Spleen (tissue), 7 donors: ENCODE measurements at regions not wholly inside any gene's neighbourhood (a gene's known extent, or its start where the extent isn't known, plus 50 kb on each side); places are given as distances from the start of the nearest gene placed in this dataset.
"Not testable (repeated sequence)": the region's sequence is repeated elsewhere in the genome, so short reads cannot be mapped to it uniquely, and the experiment has no call there.

Experiments used
- POLR2A ChIP-seq, 3 donors: fragments of 450-650 bp; IDR thresholded peaks; one replicate each; pipeline ENCODE4 v1.5.1; 2017; ENCODE audit warnings: antibody characterized with exemption in 3 of 3, mild to moderate bottlenecking in 1 of 3
- POLR2AphosphoS5 ChIP-seq, 3 donors: sonication (generic); formaldehyde crosslinking; IDR thresholded peaks; one replicate each; pipeline ENCODE4 v1.5.1; 2017; ENCODE audit warnings: antibody characterized with exemption in 3 of 3
- TF ChIP-seq, protein P1 (sequence below), 11 experiments: fragments of 200-600 bp in 7 of 11; fragments of 450-650 bp in 4 of 11; sonication (generic) in 4 of 11; IDR thresholded peaks in 8 of 11; conservative IDR thresholded peaks in 3 of 11; 1 replicate in 7 of 11; 2 replicates in 4 of 11; pipeline versions ENCODE4 v1.4.0 to v1.8.0; 2016 to 2021; ENCODE audit warnings: antibody characterized with exemption in 11 of 11, inconsistent platforms in 4 of 11, mild to moderate bottlenecking in 1 of 11
- donor health status: DM: no; HTN: no; CAD: no; lungs with moderate emphysema.
- donor health status: DM: no; HTN: no; CAD: no.
- donor health status: DM: no; HTN: no; CAD: no.

DNA sequence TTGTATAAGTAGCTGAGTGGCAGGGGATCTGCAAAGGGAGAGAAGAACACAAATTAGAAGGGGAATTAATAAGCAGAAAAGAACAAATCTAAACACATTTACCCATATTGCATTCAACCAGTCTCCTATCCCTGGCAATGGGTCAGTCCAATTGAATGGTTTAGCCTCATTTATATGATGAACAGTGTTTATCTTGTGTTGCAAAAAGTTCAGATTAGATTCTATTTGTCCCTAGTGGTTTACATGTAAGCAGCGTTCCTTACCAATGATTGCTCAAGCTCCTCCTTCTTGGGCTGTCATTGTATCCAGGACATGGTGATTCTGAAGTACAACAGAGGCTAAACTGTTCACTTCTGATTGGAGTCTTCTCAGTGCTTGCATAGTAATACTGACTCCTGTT lies 49.9 kb upstream of the SLC8A3 start:
- TF ChIP-seq, protein P1, sequence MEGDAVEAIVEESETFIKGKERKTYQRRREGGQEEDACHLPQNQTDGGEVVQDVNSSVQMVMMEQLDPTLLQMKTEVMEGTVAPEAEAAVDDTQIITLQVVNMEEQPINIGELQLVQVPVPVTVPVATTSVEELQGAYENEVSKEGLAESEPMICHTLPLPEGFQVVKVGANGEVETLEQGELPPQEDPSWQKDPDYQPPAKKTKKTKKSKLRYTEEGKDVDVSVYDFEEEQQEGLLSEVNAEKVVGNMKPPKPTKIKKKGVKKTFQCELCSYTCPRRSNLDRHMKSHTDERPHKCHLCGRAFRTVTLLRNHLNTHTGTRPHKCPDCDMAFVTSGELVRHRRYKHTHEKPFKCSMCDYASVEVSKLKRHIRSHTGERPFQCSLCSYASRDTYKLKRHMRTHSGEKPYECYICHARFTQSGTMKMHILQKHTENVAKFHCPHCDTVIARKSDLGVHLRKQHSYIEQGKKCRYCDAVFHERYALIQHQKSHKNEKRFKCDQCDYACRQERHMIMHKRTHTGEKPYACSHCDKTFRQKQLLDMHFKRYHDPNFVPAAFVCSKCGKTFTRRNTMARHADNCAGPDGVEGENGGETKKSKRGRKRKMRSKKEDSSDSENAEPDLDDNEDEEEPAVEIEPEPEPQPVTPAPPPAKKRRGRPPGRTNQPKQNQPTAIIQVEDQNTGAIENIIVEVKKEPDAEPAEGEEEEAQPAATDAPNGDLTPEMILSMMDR (IDR thresholded peaks at IDR 0.05 in 8 of 11, conservative IDR thresholded peaks at IDR 0.05 in 3 of 11), result not testable (repeated sequence)
- TF ChIP-seq POLR2A, POLR2AphosphoS5 (IDR thresholded peaks at IDR 0.05): not testable (repeated sequence)
